DND-41 (cell line): ENCODE measurements at regions not wholly inside any gene's neighbourhood (a gene's known extent, or its start where the extent isn't known, plus 50 kb on each side); places are given as distances from the start of the nearest gene placed in this dataset.

Experiments used
- ATAC-seq: fragments of 200-7000 bp; cut with Tn5 transposase; 3 replicates; pipeline ENCODE4 v1.9.1; 2021; ENCODE audit warnings: low read depth; ENCODE audit not compliant: insufficient read depth
- DNase-seq: peaks from one replicate; pipeline ENCODE4 v3.0.0-alpha.2; 2020
- H2AFZ ChIP-seq: 2 replicates; pipeline ENCODE4 v1.6.0; 2012; ENCODE audit warnings: low read depth, low read length
- H3K27ac ChIP-seq: 2 replicates; pipeline ENCODE4 v1.5.1; 2012; ENCODE audit warnings: low read length, inconsistent platforms
- H3K27me3 ChIP-seq: fragments of 200-600 bp; sonication (generic); 2 replicates; pipeline ENCODE4 v1.6.0; 2012; ENCODE audit warnings: low read length, mild to moderate bottlenecking, inconsistent platforms; ENCODE audit not compliant: insufficient read depth, poor library complexity
- H3K36me3 ChIP-seq: 2 replicates; pipeline ENCODE4 v1.5.1; 2012; ENCODE audit warnings: low read length, inconsistent platforms; ENCODE audit not compliant: insufficient read depth
- H3K4me1 ChIP-seq: 2 replicates; pipeline ENCODE4 v1.5.1; 2012; ENCODE audit warnings: mild to moderate bottlenecking, low read length; ENCODE audit not compliant: insufficient read depth
- H3K4me2 ChIP-seq: 2 replicates; pipeline ENCODE4 v1.6.0; 2012; ENCODE audit warnings: mild to moderate bottlenecking, moderate library complexity, low read length, inconsistent platforms; ENCODE audit not compliant: insufficient read depth
- H3K4me3 ChIP-seq, 2 experiments: fragments of 200-600 bp in 1 of 2; shearing (Covaris generic) in 1 of 2; 2 replicates each; pipeline ENCODE4 v1.5.1; 2012 to 2016; ENCODE audit warnings: inconsistent platforms in 2 of 2, low read length in 2 of 2, mild to moderate bottlenecking in 2 of 2, low read depth in 1 of 2, moderate library complexity in 1 of 2
- H3K79me2 ChIP-seq: 2 replicates; pipeline ENCODE4 v1.6.0; 2012; ENCODE audit warnings: low read length, inconsistent platforms; ENCODE audit not compliant: insufficient read depth
- H3K9ac ChIP-seq: 2 replicates; pipeline ENCODE4 v1.6.0; 2012; ENCODE audit warnings: low read depth, mild to moderate bottlenecking, inconsistent platforms, low read length, moderate library complexity
- H3K9me3 ChIP-seq: 2 replicates; pipeline ENCODE4 v1.5.1; 2012; ENCODE audit warnings: low read length, moderate library complexity, mild to moderate bottlenecking, inconsistent platforms; ENCODE audit not compliant: insufficient read depth, severe bottlenecking
- H4K20me1 ChIP-seq: 2 replicates; pipeline ENCODE4 v1.6.0; 2012; ENCODE audit warnings: low read length; ENCODE audit not compliant: insufficient read depth
- CTCF ChIP-seq: IDR thresholded peaks from 2 replicates; pipeline ENCODE4 v1.5.1; 2012; ENCODE audit warnings: borderline replicate concordance, low read length, moderate library complexity, mild to moderate bottlenecking; ENCODE audit not compliant: poor library complexity, severe bottlenecking; ENCODE audit errors: extremely low read depth
- EZH2 ChIP-seq: IDR thresholded peaks from 3 replicates; pipeline ENCODE4 v1.6.1; 2012; ENCODE audit warnings: borderline replicate concordance, low read depth, mild to moderate bottlenecking, moderate library complexity, low read length, inconsistent platforms; ENCODE audit not compliant: severe bottlenecking

GRCh38 chr2:34251578-34251977, 652.5 kb upstream of the FAM98A start:
- no peaks in the 10 kb centered on the region for H3K4me1 ChIP-seq
- no peak for ATAC-seq

GRCh38 chr2:34244195-34244594, 645.1 kb upstream of the FAM98A start:
- Histone ChIP-seq H3K4me1 (no peaks in the 10 kb centered on the region), H3K9ac (no peak overlapping the region), H3K4me3 (no peak overlapping the region), H3K4me2 (no peak overlapping the region), H3K79me2 (no peaks in the 10 kb centered on the region), H3K27me3 (no peaks in the 10 kb centered on the region), H3K9me3 (no peaks in the 10 kb centered on the region), H2AFZ (no peak overlapping the region), H4K20me1 (no peaks in the 10 kb centered on the region), H3K36me3 (no peaks in the 10 kb centered on the region), H3K27ac (no peak overlapping the region)
- TF ChIP-seq CTCF (no peak), EZH2 (no peak)
- no peak for DNase-seq
- ATAC-seq: no peak

More at GRCh38 chr2:34251578-34251977, 652.5 kb upstream of the FAM98A start:
- Histone ChIP-seq H3K79me2 (no peaks in the 10 kb centered on the region), H3K36me3 (no peaks in the 10 kb centered on the region), H2AFZ (no peak overlapping the region), H3K4me3 (no peak overlapping the region), H3K27ac (no peak overlapping the region), H3K4me2 (no peak overlapping the region), H3K9me3 (no peaks in the 10 kb centered on the region), H3K27me3 (no peaks in the 10 kb centered on the region), H3K9ac (no peak overlapping the region), H4K20me1 (no peaks in the 10 kb centered on the region)
- TF ChIP-seq EZH2: no peak
- no peak for DNase-seq

DNA sequence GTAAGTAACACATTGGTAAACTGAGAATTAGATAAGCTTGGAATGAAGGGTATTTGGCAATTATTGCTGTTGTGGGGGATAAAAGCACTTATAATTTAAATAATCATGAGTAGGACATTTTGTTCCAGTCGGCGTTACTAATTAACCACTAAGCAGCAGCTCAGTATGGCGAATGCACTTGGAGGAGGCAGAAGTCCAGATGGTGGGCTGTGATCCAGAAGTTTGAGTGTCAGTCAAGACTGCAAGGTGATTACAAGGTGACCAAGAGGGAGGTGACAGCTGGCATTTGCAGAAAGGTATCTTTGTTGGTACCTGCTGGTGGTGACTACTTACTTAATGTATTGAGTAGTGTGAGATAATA, 643.6 kb upstream of the FAM98A start:
- Histone ChIP-seq H3K9me3 (no peaks in the 10 kb centered on the region), H3K4me3 (no peak overlapping the region), H3K36me3 (no peaks in the 10 kb centered on the region), H2AFZ (no peak overlapping the region), H3K27ac (no peak overlapping the region), H3K79me2 (no peaks in the 10 kb centered on the region), H4K20me1 (no peaks in the 10 kb centered on the region), H3K27me3 (no peaks in the 10 kb centered on the region), H3K4me2 (no peak overlapping the region), H3K4me1 (no peaks in the 10 kb centered on the region), H3K9ac (no peak overlapping the region)
- ATAC-seq (no peak), DNase-seq (no peak)
- TF ChIP-seq CTCF: no peak
- no peak for TF ChIP-seq EZH2

GRCh38 chr2:34241905-34242762, 643.0 kb upstream of the FAM98A start:
- DNase-seq (no peak), ATAC-seq (no peak)
- Histone ChIP-seq H3K9ac (no peak overlapping the region), H3K27me3 (no peaks in the 10 kb centered on the region), H3K9me3 (no peaks in the 10 kb centered on the region), H3K4me1 (no peaks in the 10 kb centered on the region), H3K4me3 (no peak overlapping the region), H3K79me2 (no peaks in the 10 kb centered on the region), H3K27ac (no peak overlapping the region), H3K36me3 (no peaks in the 10 kb centered on the region), H2AFZ (no peak overlapping the region), H3K4me2 (no peak overlapping the region), H4K20me1 (no peaks in the 10 kb centered on the region)
- no peak for TF ChIP-seq EZH2
- no peak for TF ChIP-seq CTCF
